ENCODE measurements at regions not wholly inside any gene's neighbourhood (a gene's known extent, or its start where the extent isn't known, plus 50 kb on each side); places are given as distances from the start of the nearest gene placed in this dataset.

DNA sequence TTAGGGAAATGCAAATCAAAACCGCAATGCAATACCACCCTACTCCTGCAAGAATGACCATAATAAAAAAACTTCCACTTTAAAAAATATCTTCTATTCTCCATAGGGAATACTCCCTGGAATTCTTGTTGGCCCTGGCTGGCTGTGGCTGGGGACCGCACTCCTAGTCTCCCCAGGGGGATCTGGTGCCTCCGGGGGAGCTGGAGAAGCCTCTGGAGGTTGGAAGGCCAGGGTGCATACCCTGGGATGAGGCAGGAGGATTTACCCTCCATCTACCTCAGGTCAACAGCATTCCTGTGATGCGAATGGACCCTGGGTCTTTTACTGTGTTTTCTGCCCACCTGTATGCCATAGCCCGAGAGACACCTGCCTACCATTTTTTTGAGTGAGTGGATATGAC, 120.0 kb upstream of the ZNF536 start:
- no peak for TF ChIP-seq POLR2A (IDR thresholded peaks at IDR 0.05)
- Histone ChIP-seq H3K27ac (no peak overlapping the region), H3K4me1 (no peaks in the 10 kb centered on the region), H3K4me3 (no peak overlapping the region), H3K36me3 (no peaks in the 10 kb centered on the region), H3K9me3 (no peaks in the 10 kb centered on the region), H3K27me3 (no peaks in the 10 kb centered on the region)
- intact Hi-C loops (cut with DNase I) = no loop called here
- no peak for DNase-seq (ENCODE audit: extremely low spot score in 2 of 2)

DNA sequence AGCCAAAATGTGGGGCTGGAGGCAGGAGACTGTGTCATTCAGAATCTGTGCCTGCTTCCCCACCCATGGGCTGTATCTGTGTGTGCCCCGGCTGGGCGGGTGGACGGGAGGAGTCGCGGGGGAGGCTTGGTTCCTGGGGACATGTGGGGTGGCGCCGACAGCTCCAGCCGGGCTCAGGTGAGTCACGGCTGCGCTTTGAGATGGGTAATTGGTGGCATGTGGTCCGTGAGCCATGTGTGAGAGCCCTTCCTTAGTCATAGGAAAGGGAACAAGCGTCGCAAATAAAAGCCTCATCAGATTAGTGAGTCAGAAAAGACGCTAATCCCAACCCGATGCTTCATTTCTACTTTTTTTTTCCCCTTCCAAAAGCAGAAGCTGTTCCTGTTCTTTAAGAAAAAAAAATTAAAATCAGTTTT, 118.6 kb upstream of the ZNF536 start:
- H3K4me3 ChIP-seq = no peak overlapping the region
- no peak for DNase-seq (ENCODE audit: extremely low spot score in 2 of 2)
- TF ChIP-seq, protein P1, sequence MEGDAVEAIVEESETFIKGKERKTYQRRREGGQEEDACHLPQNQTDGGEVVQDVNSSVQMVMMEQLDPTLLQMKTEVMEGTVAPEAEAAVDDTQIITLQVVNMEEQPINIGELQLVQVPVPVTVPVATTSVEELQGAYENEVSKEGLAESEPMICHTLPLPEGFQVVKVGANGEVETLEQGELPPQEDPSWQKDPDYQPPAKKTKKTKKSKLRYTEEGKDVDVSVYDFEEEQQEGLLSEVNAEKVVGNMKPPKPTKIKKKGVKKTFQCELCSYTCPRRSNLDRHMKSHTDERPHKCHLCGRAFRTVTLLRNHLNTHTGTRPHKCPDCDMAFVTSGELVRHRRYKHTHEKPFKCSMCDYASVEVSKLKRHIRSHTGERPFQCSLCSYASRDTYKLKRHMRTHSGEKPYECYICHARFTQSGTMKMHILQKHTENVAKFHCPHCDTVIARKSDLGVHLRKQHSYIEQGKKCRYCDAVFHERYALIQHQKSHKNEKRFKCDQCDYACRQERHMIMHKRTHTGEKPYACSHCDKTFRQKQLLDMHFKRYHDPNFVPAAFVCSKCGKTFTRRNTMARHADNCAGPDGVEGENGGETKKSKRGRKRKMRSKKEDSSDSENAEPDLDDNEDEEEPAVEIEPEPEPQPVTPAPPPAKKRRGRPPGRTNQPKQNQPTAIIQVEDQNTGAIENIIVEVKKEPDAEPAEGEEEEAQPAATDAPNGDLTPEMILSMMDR (IDR thresholded peaks at IDR 0.05) = no peak
- TF ChIP-seq POLR2A (IDR thresholded peaks at IDR 0.05) (no peak), POLR2AphosphoS5 (IDR thresholded peaks at IDR 0.05; ENCODE audit: insufficient read depth in 1 of 2, low read depth in 1 of 2) (no peak)
- no peaks in the 10 kb centered on the region for H3K27me3 ChIP-seq
- H3K36me3 ChIP-seq = no peaks in the 10 kb centered on the region
- intact Hi-C loops (cut with DNase I) = no loop called here
- no peak overlapping the region for H3K27ac ChIP-seq
- H3K9me3 ChIP-seq = no peaks in the 10 kb centered on the region
- H3K4me1 ChIP-seq = no peaks in the 10 kb centered on the region

DNA sequence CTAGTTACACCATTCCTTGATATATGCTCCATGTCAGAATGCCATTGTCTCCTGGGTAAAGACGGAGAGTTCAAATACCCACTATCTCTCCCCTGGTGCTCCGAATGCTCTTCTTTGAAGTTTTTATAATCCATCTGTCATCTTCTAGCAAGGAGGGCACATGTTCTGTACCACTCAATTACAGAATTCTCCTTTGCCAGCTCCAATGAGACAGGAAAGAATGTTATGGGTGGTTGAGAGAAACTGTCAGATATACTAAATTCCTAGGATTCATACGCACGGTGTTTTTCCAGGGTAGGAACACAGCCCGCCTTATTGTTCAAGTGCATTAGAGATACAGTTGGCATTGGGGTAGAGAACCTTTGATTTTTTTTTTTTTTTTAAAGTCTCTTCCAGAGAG, 118.0 kb upstream of the ZNF536 start:
- H3K9me3 ChIP-seq = no peaks in the 10 kb centered on the region
- DNase-seq (ENCODE audit: extremely low spot score in 2 of 2) = no peak
- H3K4me3 ChIP-seq = no peak overlapping the region
- H3K36me3 ChIP-seq = no peaks in the 10 kb centered on the region
- no peaks in the 10 kb centered on the region for H3K27me3 ChIP-seq
- TF ChIP-seq POLR2AphosphoS5 (IDR thresholded peaks at IDR 0.05; ENCODE audit: insufficient read depth in 1 of 2, low read depth in 1 of 2) = no peak
- TF ChIP-seq POLR2A (IDR thresholded peaks at IDR 0.05) = no peak
- TF ChIP-seq, protein P1 (IDR thresholded peaks at IDR 0.05) = no peak
- H3K27ac ChIP-seq = no peak overlapping the region
- H3K4me1 ChIP-seq = no peaks in the 10 kb centered on the region
- intact Hi-C loops (cut with DNase I) = no loop called here

DNA sequence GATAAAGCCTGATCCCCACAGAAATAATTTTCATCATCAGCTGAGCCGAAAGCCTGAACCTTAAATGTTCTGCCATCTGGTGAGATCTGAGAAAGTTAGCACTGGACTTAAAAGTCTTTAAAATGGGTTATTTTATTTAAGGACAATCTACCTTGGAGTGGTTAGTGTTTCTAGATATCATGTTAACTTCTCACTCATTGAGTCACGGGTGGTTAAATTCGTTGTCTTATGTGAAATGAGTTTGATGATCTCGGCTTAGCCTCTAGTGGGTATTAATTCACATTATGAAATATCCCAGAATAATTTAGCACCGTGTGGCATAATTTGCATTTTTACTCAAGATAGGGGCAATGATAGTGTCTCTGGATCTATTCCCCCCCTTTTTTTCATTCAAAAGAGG, 117.4 kb upstream of the ZNF536 start:
- intact Hi-C loops (cut with DNase I) = no loop called here
- Histone ChIP-seq H3K27me3 (no peaks in the 10 kb centered on the region), H3K9me3 (no peaks in the 10 kb centered on the region), H3K27ac (no peak overlapping the region), H3K36me3 (no peaks in the 10 kb centered on the region), H3K4me3 (no peak overlapping the region), H3K4me1 (no peaks in the 10 kb centered on the region)
- TF ChIP-seq, protein P1 (IDR thresholded peaks at IDR 0.05) = no peak
- TF ChIP-seq POLR2A (IDR thresholded peaks at IDR 0.05) (no peak), POLR2AphosphoS5 (IDR thresholded peaks at IDR 0.05; ENCODE audit: insufficient read depth in 1 of 2, low read depth in 1 of 2) (no peak)
- no peak for DNase-seq (ENCODE audit: extremely low spot score in 2 of 2)

DNA sequence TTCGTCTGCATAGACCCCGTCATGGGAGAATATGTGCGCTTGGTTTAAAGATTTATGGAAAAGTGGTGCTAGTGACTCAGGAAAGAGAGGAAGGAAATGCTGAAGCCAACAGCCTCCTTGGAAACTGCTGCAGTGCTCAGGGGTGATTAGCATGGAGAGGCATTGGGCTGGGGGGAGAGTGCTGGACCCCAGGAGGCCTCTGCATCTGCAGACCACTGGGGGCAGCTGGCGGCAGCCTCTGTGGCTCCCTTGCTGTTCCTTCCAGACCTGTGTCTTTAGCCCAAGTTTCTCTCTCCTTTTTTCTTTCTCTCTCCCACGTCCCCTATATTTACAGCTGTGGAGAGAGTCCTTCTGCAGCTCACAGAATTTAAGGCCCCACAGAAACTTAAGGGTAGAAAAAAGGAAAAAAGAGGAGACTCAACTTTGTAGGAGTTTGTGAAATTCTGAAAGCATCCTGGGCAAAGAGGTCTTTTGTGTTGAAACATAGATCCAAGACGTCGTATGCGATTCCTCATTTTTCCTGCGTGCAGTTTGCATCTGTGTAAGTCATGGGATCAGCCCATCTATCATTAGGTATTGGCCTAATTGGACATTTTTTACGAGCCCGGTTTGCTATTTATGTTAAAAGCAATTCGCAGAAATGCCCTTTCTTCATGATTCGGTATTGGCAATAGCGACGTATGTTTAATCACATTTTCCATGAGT, 116.2 kb upstream of the ZNF536 start:
- Histone ChIP-seq H3K9me3 (no peaks in the 10 kb centered on the region), H3K27ac (no peak overlapping the region), H3K36me3 (no peaks in the 10 kb centered on the region), H3K4me3 (no peak overlapping the region), H3K4me1 (no peaks in the 10 kb centered on the region), H3K27me3 (no peaks in the 10 kb centered on the region)
- no peak for TF ChIP-seq POLR2AphosphoS5 (IDR thresholded peaks at IDR 0.05; ENCODE audit: insufficient read depth in 1 of 2, low read depth in 1 of 2)
- TF ChIP-seq, protein P1 (IDR thresholded peaks at IDR 0.05) = no peak
- TF ChIP-seq POLR2A (IDR thresholded peaks at IDR 0.05) = no peak
- intact Hi-C loops (cut with DNase I) = no loop called here
- DNase-seq (ENCODE audit: extremely low spot score in 2 of 2) = no peak
